ENCODE measurements at regions not wholly inside any gene's neighbourhood (a gene's known extent, or its start where the extent isn't known, plus 50 kb on each side); places are given as distances from the start of the nearest gene placed in this dataset.

GRCh38 chr5:60521376-60522291 lies 178.3 kb downstream of the DEPDC1B start (continued):
- TF ChIP-seq POLR2AphosphoS5 (IDR thresholded peaks at IDR 0.05; ENCODE audit: low read length) (0 out of 2 replicates have a peak, but pooled peaks have one; percentile 10), MEF2B (IDR thresholded peaks at IDR 0.05; ENCODE audit: partially characterized antibody, poor library complexity, severe bottlenecking) (peak; percentile 77), POLR2A (IDR thresholded peaks at IDR 0.05; ENCODE audit: low read depth, low read length) (0 out of 2 replicates have a peak, but pooled peaks have one; percentile 19), TCF7 (IDR thresholded peaks at IDR 0.05; ENCODE audit: borderline replicate concordance) (no peak), BCLAF1 (IDR thresholded peaks at IDR 0.05) (no peak), ELK1 (IDR thresholded peaks at IDR 0.05; ENCODE audit: low read depth, low read length) (no peak), ZNF384 (IDR thresholded peaks at IDR 0.05; ENCODE audit: borderline replicate concordance, low read depth, low read length) (no peak), MYC (IDR thresholded peaks at IDR 0.05; ENCODE audit: insufficient read depth, insufficient read length, insufficient replicate concordance, low read length, severe bottlenecking) (no peak), RAD21 (IDR thresholded peaks at IDR 0.05; ENCODE audit: insufficient read depth, low read depth, low read length) (peak; percentile 46), CBX5 (IDR thresholded peaks at IDR 0.05; ENCODE audit: low read depth) (0 out of 2 replicates have a peak, but pooled peaks have one; percentile 53), HDAC2 (IDR thresholded peaks at IDR 0.05) (no peak), GABPA (IDR thresholded peaks at IDR 0.05; ENCODE audit: low read depth) (no peak; the same call in 1 of the 2 replicates), CHD4 (IDR thresholded peaks at IDR 0.05) (no peak), RB1 (IDR thresholded peaks at IDR 0.05; ENCODE audit: borderline replicate concordance) (no peak), TAF1 (IDR thresholded peaks at IDR 0.05; ENCODE audit: borderline replicate concordance, low read depth, low read length) (peak; percentile 41; the same call in 1 of the 2 replicates), TCF3 (IDR thresholded peaks at IDR 0.05; ENCODE audit: borderline replicate concordance, insufficient read depth, low read depth, low read length) (no peak), FOXK2 (IDR thresholded peaks at IDR 0.05) (no peak), CHD2 (IDR thresholded peaks at IDR 0.05; ENCODE audit: borderline replicate concordance, low read depth, low read length) (no peak), KDM1A (IDR thresholded peaks at IDR 0.05; ENCODE audit: borderline replicate concordance) (no peak), FOXM1 (IDR thresholded peaks at IDR 0.05; ENCODE audit: low read depth, low read length) (peak; percentile 22; the same call in 1 of the 2 replicates), IRF4 (IDR thresholded peaks at IDR 0.05; ENCODE audit: low read depth, low read length) (0 out of 2 replicates have a peak, but pooled peaks have one; percentile 27), ATF7 (IDR thresholded peaks at IDR 0.05; ENCODE audit: low read depth) (no peak), SMAD1 (IDR thresholded peaks at IDR 0.05; ENCODE audit: low read depth, partially characterized antibody) (no peak), POU2F2 (IDR thresholded peaks at IDR 0.05; ENCODE audit: borderline replicate concordance, low read depth, low read length) (peak; percentile 70; the same call in 1 of the 3 replicates)
- TF ChIP-seq, protein P1, sequence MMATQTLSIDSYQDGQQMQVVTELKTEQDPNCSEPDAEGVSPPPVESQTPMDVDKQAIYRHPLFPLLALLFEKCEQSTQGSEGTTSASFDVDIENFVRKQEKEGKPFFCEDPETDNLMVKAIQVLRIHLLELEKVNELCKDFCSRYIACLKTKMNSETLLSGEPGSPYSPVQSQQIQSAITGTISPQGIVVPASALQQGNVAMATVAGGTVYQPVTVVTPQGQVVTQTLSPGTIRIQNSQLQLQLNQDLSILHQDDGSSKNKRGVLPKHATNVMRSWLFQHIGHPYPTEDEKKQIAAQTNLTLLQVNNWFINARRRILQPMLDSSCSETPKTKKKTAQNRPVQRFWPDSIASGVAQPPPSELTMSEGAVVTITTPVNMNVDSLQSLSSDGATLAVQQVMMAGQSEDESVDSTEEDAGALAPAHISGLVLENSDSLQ (IDR thresholded peaks at IDR 0.05) = peak; percentile 47; the same call in 1 of the 2 replicates
